ENCODE measurements at regions not wholly inside any gene's neighbourhood (a gene's known extent, or its start where the extent isn't known, plus 50 kb on each side); places are given as distances from the start of the nearest gene placed in this dataset.

DNA sequence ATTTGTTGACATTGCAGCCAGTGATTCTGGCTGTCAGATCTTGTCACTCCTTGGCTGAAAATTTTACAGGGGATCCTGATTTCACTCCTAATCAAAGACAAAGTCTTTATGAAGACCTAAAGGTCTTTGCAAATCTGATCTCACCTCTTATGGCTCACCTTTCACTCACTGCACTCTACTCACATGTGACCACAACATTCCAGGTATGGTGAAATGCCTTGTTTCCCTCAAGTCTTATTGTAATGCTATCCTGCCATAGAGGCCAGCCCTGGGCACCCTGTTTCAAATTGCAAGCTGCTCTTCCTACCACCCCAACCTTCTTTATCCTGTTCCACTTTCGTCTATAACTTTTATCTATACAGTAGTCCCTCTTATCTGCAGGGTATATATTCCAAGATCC, 200.1 kb downstream of the NDFIP2 start:
- TF ChIP-seq, protein P1, sequence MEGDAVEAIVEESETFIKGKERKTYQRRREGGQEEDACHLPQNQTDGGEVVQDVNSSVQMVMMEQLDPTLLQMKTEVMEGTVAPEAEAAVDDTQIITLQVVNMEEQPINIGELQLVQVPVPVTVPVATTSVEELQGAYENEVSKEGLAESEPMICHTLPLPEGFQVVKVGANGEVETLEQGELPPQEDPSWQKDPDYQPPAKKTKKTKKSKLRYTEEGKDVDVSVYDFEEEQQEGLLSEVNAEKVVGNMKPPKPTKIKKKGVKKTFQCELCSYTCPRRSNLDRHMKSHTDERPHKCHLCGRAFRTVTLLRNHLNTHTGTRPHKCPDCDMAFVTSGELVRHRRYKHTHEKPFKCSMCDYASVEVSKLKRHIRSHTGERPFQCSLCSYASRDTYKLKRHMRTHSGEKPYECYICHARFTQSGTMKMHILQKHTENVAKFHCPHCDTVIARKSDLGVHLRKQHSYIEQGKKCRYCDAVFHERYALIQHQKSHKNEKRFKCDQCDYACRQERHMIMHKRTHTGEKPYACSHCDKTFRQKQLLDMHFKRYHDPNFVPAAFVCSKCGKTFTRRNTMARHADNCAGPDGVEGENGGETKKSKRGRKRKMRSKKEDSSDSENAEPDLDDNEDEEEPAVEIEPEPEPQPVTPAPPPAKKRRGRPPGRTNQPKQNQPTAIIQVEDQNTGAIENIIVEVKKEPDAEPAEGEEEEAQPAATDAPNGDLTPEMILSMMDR (conservative IDR thresholded peaks at IDR 0.05): no peak
- Mint-ChIP-seq H3K9me3 (peaks cover 0 to 3% of the 10 kb centered on the region in 2 experiments; a peak in 1 of 5 replicates), H3K4me1 (peaks cover 6% of the 10 kb centered on the region in 2 experiments; a peak in 3 of 4 replicates), H3K27ac (no peak overlapping the region), H3K36me3 (ENCODE audit: insufficient read depth in 1 of 3, low read depth in 3 of 3) (peaks cover 0 to 5% (median 3%) of the 10 kb centered on the region in 3 experiments; a peak in 3 of 7 replicates), H3K27me3 (ENCODE audit: low read depth) (no peaks in the 10 kb centered on the region), H3K4me3 (no peak overlapping the region)
- no peak overlapping the region for H3K27ac ChIP-seq (ENCODE audit: insufficient read length, low read depth, low read length)
- H2BK15ac ChIP-seq (ENCODE audit: low read depth, low read length): no peak overlapping the region
- no peak overlapping the region for H4K91ac ChIP-seq (ENCODE audit: insufficient read length, low read depth, low read length)
- H3K9me3 ChIP-seq (ENCODE audit: control insufficient read depth, low read depth, low read length): no peaks in the 10 kb centered on the region
- H4K8ac ChIP-seq (replicated peaks; ENCODE audit: insufficient read length, low read depth, low read length): no peak overlapping the region
- no peak overlapping the region for H3T11ph ChIP-seq (ENCODE audit: low read length)
- H4K5ac ChIP-seq (ENCODE audit: insufficient read length, low read depth, low read length): no peak overlapping the region
- no peaks in the 10 kb centered on the region for H4K20me1 ChIP-seq (ENCODE audit: control insufficient read depth, insufficient read depth, insufficient read length)
- H3K27me3 ChIP-seq (ENCODE audit: insufficient read depth, low read length): no peaks in the 10 kb centered on the region
- no peaks in the 10 kb centered on the region for H3K79me2 ChIP-seq (ENCODE audit: insufficient read depth, low read length)
- no peak overlapping the region for H3K56ac ChIP-seq (ENCODE audit: insufficient read length, low read depth, low read length)
- no peak overlapping the region for H2BK20ac ChIP-seq (ENCODE audit: low read depth, low read length, poor library complexity, severe bottlenecking)
- no peak overlapping the region for H3K18ac ChIP-seq (ENCODE audit: insufficient read length, low read depth, low read length)
- no peak overlapping the region for H3K14ac ChIP-seq (ENCODE audit: insufficient read depth, low read length)
- no peak overlapping the region for H2BK5ac ChIP-seq (ENCODE audit: insufficient read length, low read length)
- no peak overlapping the region for H2BK120ac ChIP-seq (ENCODE audit: low read depth, low read length, poor library complexity, severe bottlenecking)
- H2AFZ ChIP-seq (ENCODE audit: low read length): no peak overlapping the region
- H3K23ac ChIP-seq (ENCODE audit: insufficient read length, low read depth, low read length): no peak overlapping the region
- no peak overlapping the region for H3K4me2 ChIP-seq (ENCODE audit: insufficient read depth, insufficient read length, low read length)
- no peak overlapping the region for H3K4ac ChIP-seq (ENCODE audit: low read depth, low read length)
- no peak overlapping the region for H3K9ac ChIP-seq (ENCODE audit: extremely low read depth, insufficient read length, low read length)
- H2BK12ac ChIP-seq (ENCODE audit: insufficient read length, low read depth, low read length): no peak overlapping the region
- H3K23me2 ChIP-seq (ENCODE audit: insufficient read length, low read depth, low read length, poor library complexity, severe bottlenecking): no peaks in the 10 kb centered on the region
- DNase-seq: no peak
- no peaks in the 10 kb centered on the region; the same call in 1 of the 2 replicates for H3K4me1 ChIP-seq (ENCODE audit: insufficient read depth, low read length)
- no CpG with 5 or more reads among the region's 1 CpG for WGBS (ENCODE audit: extremely low coverage, insufficient read length, low lambda C conversion rate)
- H2AK5ac ChIP-seq (ENCODE audit: insufficient read length, low read length): no peak overlapping the region
- H3K79me1 ChIP-seq (ENCODE audit: insufficient read depth, low read depth, low read length, poor library complexity, severe bottlenecking): no peaks in the 10 kb centered on the region
